ENCODE measurements at regions not wholly inside any gene's neighbourhood (a gene's known extent, or its start where the extent isn't known, plus 50 kb on each side); places are given as distances from the start of the nearest gene placed in this dataset.
"Not testable (repeated sequence)": the region's sequence is repeated elsewhere in the genome, so short reads cannot be mapped to it uniquely, and the experiment has no call there.

DNA sequence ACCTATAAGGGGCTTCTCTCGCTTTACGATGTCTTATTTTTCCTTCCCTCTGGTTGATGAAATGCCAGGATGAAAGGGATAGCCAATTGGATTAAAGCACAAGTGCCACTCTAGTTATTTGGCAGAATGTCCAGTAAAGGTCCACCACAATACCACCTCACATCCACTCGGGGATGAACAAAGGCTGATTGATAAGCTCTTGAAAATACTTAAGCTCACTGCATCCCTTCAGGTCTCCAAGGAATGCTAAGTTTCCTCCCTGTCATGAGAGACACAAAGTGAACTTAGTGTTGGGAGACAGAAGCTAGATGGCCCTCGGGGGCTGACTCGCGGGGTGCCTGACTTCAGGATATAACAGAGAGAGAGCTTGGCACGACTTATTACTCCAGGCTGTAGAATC lies 185.9 kb upstream of the ZNF644 start:
- POLR2A ChIA-PET; H3K36me3 Mint-ChIP-seq; H3K27ac Mint-ChIP-seq; H3K9me3 Mint-ChIP-seq; DNase-seq (ENCODE audit: low spot score); CTCF ChIA-PET; H3K4me1 Mint-ChIP-seq; H3K27me3 Mint-ChIP-seq (ENCODE audit: low read depth); H3K4me3 Mint-ChIP-seq; ATAC-seq: not testable (repeated sequence)

DNA sequence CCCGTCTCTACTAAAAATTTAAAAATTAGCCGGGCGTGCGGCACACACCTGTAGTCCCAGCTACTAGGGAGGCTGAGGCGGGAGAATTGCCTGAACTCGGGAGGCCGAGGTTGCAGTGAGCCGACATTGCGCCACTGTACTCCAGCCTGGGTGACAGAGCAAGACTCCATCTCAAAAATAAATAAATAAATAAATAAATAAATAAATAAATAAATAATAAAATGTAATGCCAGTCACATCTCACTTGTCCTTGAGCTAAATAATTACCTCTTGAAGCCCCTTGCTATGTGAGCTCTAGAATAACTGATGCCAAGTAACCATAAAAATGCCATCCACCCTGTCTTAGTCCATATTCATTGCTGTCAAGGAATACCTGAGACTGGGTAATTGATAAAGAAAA lies 182.3 kb upstream of the ZNF644 start:
- H3K9me3 Mint-ChIP-seq; ATAC-seq; H3K4me3 Mint-ChIP-seq; H3K27me3 Mint-ChIP-seq (ENCODE audit: low read depth); CTCF ChIA-PET; POLR2A ChIA-PET; H3K27ac Mint-ChIP-seq; DNase-seq (ENCODE audit: low spot score); H3K36me3 Mint-ChIP-seq: not testable (repeated sequence)
- H3K4me1 Mint-ChIP-seq, result peaks cover 12% of the 10 kb centered on the region

DNA sequence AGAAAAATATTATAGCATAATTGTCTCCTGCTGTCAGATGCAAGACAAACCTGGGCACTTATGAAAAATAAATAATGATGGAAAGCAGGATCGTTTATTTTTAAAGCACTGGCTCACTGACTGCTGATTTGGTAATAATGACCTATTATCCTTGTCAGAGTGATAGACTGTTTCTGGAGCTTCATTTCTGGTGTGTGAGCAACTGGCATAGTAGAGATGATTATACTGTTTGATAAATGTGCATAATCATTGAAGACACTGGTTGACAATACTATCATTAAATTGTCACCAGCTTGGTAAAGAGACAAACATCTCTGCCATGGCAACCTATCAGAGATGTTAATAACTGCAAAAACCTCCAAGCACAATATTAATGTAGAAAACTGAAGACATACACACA lies 179.9 kb upstream of the ZNF644 start:
- Mint-ChIP-seq H3K4me3 (no peak overlapping the region), H3K36me3 (no peaks in the 10 kb centered on the region), H3K27me3 (ENCODE audit: low read depth) (no peaks in the 10 kb centered on the region), H3K9me3 (peaks cover 4% of the 10 kb centered on the region; the same call in 1 of the 2 replicates), H3K27ac (no peak overlapping the region), H3K4me1 (peaks cover 12% of the 10 kb centered on the region)
- TF ChIP-seq, protein P1, sequence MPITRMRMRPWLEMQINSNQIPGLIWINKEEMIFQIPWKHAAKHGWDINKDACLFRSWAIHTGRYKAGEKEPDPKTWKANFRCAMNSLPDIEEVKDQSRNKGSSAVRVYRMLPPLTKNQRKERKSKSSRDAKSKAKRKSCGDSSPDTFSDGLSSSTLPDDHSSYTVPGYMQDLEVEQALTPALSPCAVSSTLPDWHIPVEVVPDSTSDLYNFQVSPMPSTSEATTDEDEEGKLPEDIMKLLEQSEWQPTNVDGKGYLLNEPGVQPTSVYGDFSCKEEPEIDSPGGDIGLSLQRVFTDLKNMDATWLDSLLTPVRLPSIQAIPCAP (CRISPR knock-in tag; IDR thresholded peaks at IDR 0.05), result no peak
- TF ChIP-seq, protein P2, sequence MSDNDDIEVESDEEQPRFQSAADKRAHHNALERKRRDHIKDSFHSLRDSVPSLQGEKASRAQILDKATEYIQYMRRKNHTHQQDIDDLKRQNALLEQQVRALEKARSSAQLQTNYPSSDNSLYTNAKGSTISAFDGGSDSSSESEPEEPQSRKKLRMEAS (CRISPR knock-in tag; IDR thresholded peaks at IDR 0.05), result no peak
- TF ChIP-seq, protein P3, sequence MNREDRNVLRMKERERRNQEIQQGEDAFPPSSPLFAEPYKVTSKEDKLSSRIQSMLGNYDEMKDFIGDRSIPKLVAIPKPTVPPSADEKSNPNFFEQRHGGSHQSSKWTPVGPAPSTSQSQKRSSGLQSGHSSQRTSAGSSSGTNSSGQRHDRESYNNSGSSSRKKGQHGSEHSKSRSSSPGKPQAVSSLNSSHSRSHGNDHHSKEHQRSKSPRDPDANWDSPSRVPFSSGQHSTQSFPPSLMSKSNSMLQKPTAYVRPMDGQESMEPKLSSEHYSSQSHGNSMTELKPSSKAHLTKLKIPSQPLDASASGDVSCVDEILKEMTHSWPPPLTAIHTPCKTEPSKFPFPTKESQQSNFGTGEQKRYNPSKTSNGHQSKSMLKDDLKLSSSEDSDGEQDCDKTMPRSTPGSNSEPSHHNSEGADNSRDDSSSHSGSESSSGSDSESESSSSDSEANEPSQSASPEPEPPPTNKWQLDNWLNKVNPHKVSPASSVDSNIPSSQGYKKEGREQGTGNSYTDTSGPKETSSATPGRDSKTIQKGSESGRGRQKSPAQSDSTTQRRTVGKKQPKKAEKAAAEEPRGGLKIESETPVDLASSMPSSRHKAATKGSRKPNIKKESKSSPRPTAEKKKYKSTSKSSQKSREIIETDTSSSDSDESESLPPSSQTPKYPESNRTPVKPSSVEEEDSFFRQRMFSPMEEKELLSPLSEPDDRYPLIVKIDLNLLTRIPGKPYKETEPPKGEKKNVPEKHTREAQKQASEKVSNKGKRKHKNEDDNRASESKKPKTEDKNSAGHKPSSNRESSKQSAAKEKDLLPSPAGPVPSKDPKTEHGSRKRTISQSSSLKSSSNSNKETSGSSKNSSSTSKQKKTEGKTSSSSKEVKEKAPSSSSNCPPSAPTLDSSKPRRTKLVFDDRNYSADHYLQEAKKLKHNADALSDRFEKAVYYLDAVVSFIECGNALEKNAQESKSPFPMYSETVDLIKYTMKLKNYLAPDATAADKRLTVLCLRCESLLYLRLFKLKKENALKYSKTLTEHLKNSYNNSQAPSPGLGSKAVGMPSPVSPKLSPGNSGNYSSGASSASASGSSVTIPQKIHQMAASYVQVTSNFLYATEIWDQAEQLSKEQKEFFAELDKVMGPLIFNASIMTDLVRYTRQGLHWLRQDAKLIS (CRISPR knock-in tag; IDR thresholded peaks at IDR 0.05; ENCODE audit: borderline replicate concordance), result no peak
- TF ChIP-seq, protein P4, sequence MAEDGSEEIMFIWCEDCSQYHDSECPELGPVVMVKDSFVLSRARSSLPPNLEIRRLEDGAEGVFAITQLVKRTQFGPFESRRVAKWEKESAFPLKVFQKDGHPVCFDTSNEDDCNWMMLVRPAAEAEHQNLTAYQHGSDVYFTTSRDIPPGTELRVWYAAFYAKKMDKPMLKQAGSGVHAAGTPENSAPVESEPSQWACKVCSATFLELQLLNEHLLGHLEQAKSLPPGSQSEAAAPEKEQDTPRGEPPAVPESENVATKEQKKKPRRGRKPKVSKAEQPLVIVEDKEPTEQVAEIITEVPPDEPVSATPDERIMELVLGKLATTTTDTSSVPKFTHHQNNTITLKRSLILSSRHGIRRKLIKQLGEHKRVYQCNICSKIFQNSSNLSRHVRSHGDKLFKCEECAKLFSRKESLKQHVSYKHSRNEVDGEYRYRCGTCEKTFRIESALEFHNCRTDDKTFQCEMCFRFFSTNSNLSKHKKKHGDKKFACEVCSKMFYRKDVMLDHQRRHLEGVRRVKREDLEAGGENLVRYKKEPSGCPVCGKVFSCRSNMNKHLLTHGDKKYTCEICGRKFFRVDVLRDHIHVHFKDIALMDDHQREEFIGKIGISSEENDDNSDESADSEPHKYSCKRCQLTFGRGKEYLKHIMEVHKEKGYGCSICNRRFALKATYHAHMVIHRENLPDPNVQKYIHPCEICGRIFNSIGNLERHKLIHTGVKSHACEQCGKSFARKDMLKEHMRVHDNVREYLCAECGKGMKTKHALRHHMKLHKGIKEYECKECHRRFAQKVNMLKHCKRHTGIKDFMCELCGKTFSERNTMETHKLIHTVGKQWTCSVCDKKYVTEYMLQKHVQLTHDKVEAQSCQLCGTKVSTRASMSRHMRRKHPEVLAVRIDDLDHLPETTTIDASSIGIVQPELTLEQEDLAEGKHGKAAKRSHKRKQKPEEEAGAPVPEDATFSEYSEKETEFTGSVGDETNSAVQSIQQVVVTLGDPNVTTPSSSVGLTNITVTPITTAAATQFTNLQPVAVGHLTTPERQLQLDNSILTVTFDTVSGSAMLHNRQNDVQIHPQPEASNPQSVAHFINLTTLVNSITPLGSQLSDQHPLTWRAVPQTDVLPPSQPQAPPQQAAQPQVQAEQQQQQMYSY (CRISPR knock-in tag; IDR thresholded peaks at IDR 0.05), result no peak
- TF ChIP-seq FOXK1 (CRISPR knock-in tag; IDR thresholded peaks at IDR 0.05), result no peak
- TF ChIP-seq MXD4 (CRISPR knock-in tag; IDR thresholded peaks at IDR 0.05; ENCODE audit: borderline replicate concordance), result no peak
- TF ChIP-seq ZNF396 (CRISPR knock-in tag; IDR thresholded peaks at IDR 0.05; ENCODE audit: borderline replicate concordance), result no peak
- no peak for TF ChIP-seq EMX1 (CRISPR knock-in tag; IDR thresholded peaks at IDR 0.05)
- TF ChIP-seq GRHL2 (CRISPR knock-in tag; IDR thresholded peaks at IDR 0.05; ENCODE audit: insufficient replicate concordance, severe bottlenecking), result no peak
- ChIA-PET POLR2A (no interaction called here), CTCF (interaction anchor here (2.1 kb wide), 1 partner anchor 36 kb away, joined by 25 read pairs; no protein-coding TSS in a partner anchor)
- ATAC-seq (no peak), DNase-seq (ENCODE audit: low spot score) (no peak)

DNA sequence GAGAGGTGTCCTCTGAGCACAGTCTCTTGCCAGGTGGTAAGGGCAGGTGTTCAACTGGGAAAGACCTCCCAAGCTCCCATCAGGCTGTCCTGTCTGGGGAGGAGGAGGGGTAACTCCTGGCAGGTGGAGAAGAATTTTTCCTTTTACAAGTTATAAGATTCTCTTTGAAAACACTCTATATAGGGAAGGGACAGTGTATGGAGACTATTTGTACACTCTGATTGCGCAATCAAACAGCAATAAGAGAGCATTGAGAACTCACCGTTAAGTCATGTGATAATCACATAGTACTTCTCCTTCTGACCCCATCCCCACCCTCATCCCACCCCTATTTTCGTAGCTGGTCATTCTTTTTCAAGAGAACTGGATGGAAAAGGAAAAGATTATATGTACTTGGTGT lies 179.3 kb upstream of the ZNF644 start:
- ATAC-seq (no peak), DNase-seq (ENCODE audit: low spot score) (no peak)
- no peaks in the 10 kb centered on the region for H3K36me3 Mint-ChIP-seq
- H3K4me3 Mint-ChIP-seq, result no peak overlapping the region
- no peak overlapping the region for H3K27ac Mint-ChIP-seq
- TF ChIP-seq NFATC4 (CRISPR knock-in tag; IDR thresholded peaks at IDR 0.05) (no peak), NR2C2 (CRISPR knock-in tag; IDR thresholded peaks at IDR 0.05) (no peak), ZNF219 (CRISPR knock-in tag; IDR thresholded peaks at IDR 0.05; ENCODE audit: borderline replicate concordance) (no peak)
- TF ChIP-seq, protein P5, sequence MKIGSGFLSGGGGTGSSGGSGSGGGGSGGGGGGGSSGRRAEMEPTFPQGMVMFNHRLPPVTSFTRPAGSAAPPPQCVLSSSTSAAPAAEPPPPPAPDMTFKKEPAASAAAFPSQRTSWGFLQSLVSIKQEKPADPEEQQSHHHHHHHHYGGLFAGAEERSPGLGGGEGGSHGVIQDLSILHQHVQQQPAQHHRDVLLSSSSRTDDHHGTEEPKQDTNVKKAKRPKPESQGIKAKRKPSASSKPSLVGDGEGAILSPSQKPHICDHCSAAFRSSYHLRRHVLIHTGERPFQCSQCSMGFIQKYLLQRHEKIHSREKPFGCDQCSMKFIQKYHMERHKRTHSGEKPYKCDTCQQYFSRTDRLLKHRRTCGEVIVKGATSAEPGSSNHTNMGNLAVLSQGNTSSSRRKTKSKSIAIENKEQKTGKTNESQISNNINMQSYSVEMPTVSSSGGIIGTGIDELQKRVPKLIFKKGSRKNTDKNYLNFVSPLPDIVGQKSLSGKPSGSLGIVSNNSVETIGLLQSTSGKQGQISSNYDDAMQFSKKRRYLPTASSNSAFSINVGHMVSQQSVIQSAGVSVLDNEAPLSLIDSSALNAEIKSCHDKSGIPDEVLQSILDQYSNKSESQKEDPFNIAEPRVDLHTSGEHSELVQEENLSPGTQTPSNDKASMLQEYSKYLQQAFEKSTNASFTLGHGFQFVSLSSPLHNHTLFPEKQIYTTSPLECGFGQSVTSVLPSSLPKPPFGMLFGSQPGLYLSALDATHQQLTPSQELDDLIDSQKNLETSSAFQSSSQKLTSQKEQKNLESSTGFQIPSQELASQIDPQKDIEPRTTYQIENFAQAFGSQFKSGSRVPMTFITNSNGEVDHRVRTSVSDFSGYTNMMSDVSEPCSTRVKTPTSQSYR (CRISPR knock-in tag; IDR thresholded peaks at IDR 0.05), result no peak
- no peaks in the 10 kb centered on the region for H3K27me3 Mint-ChIP-seq (ENCODE audit: low read depth)
- ChIA-PET CTCF (interaction anchor here (1.7 to 2.1 kb wide), 2 partner anchors 36 to 477 kb away, joined by 6 to 25 read pairs; no protein-coding TSS in a partner anchor), POLR2A (no interaction called here)
- peaks cover 12% of the 10 kb centered on the region for H3K4me1 Mint-ChIP-seq
- H3K9me3 Mint-ChIP-seq, result peaks cover 4% of the 10 kb centered on the region; the same call in 1 of the 2 replicates
